Stimulated activated CD4-positive, alpha-beta T cell treated with anti-CD3 and anti-CD28 coated beads, TNF-alpha, amount 100 ng/mL, for 48 hours (primary cell): ENCODE measurements at regions not wholly inside any gene's neighbourhood (a gene's known extent, or its start where the extent isn't known, plus 50 kb on each side); places are given as distances from the start of the nearest gene placed in this dataset.

Source experiments
- DNase-seq, 3 donors: peaks; one replicate each; pipeline ENCODE4 v3.0.0-alpha.2; 2020; ENCODE audit warnings: low read depth in 3 of 3

GRCh38 chr6:169165561-169166300, 87.9 kb downstream of the THBS2 start:
- no peak for DNase-seq

- no peak for DNase-seq
These were observed 88.7 kb downstream of the THBS2 start for GRCh38 chr6:169164986-169165385.

GRCh38 chr6:169164451-169164850, 89.2 kb downstream of the THBS2 start:
- no peak for DNase-seq

DNA sequence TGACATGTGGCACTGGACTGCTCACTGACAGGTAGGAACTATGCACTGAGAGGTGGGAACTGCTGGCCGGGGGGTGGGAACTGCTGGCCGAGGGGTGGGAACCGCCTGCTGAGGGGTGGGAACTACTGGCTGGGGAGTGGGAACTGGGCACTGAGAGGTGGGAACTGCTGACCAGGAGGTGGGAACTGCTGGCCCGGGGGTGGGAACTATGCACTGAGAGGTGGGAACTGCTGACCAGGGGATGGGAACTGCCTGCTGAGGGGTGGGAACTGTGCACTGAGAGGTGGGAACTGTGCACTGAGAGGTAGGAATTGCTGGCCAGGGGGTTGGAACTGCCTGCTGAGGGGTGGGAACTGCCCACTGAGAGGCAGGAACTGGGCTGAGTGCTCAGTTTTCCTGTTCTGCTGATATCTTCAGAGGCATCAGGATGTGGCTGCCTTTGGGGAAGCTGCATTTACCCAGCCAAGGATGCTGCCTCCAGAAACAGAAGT, 90.2 kb downstream of the THBS2 start:
- DNase-seq, result no peak

DNA sequence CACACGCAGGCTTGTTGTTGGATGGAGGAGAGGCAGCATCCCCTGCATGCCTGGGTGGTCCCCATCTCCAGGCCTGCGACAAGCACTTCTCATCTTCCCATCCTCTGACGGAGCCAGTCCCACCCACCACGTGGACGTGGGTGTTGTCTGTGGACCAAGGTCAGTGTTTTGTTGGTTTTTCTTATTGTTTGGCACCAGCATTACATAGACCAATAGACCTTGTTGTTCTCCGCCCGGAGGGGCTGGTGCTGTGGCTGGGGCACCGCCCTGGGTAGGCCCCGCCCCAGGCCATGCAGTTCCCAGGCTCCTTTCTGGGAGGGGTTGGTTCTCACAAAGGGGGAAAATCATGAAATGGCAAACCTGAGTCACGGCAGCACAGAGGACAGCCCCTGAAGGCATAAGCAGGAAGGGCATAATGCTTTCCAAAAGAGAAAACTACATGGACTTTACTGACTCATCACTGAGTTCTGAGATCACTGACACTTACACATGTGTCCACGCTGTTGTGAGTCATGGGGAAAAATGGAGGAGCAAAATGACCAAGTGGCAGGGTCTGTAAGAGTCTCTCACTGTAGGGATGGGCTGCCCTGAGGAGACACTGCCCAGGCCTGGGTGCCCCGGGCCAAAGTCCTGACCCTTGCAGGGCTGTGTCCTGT, 90.8 kb downstream of the THBS2 start:
- no peak for DNase-seq

DNA sequence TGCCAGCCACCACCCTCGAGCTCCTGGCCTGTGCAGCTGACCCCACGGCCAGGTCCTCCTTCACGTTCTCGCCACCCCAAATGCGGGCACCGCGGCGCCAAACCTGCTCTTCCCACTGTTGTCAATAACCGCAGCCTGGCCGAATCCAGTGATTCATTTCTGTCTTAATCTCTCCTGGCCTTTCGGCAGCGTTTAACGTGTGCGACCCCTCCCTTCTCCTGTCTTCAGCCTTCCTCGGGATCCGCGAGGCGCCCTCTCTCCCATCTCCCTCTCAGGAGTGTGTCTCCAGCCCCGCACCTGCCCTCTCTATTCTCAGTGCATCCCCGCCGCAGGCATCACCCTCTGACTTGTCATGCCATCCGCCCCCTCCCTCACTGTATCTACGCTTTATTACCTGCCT, 91.4 kb downstream of the THBS2 start:
- DNase-seq, result no peak

GRCh38 chr6:169161572-169162167, 92.0 kb downstream of the THBS2 start:
- no peak for DNase-seq

DNA sequence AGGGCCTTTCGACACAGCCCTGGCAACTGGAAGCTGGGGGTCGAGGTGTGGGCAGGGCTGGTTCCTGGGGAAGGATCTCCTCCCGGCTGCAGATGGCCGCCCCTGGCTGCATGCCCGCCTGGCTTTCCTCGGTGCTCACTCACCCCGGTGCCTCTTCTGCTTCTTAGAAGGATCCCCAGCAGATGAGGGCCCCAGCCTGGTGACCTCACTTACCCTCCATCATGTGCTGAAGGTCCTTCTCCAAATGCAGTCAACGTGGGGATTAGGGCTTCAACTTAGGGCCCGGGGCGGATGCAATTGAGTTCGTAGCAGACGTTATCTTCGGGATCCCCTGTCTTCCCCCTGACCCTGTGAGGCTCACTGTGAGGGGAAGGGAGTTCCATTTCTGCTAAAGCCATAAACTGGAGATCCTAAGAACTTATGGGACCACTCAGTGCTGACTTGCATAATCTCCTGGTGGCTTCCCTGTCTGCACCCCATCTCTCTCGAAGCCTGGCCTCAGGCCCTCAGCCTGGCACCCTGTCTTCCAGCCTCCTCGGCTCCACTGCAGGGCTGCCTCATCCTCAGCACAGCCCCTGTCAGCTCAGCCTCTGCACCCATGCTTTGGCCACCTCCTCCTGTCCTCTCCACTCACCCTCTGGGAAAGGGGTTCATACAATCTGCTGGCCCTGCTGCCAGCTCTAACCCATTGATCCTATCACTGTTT, 92.6 kb downstream of the THBS2 start:
- DNase-seq, result no peak

GRCh38 chr6:169160091-169160854, 93.4 kb downstream of the THBS2 start:
- DNase-seq, result no peak

DNA sequence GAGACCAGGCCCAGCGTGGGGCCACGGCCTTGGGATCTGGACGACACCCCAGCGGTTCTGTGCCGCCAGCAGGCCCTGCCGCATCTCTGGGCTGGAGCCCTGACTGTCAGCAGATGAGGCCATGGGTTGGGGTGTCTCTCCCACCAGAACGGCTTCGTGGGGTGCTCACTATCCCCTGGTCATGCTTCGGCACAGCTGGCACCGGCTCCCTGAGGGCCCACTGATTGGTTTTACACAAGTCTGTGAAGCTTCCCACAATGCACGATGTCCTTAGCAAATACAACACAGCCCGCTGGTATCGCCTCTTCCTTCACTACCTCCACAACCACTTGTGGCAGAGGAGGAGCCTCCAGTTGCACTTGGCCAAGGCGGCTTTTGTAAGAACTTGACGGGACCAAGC, 94.3 kb downstream of the THBS2 start:
- DNase-seq, result no peak

DNA sequence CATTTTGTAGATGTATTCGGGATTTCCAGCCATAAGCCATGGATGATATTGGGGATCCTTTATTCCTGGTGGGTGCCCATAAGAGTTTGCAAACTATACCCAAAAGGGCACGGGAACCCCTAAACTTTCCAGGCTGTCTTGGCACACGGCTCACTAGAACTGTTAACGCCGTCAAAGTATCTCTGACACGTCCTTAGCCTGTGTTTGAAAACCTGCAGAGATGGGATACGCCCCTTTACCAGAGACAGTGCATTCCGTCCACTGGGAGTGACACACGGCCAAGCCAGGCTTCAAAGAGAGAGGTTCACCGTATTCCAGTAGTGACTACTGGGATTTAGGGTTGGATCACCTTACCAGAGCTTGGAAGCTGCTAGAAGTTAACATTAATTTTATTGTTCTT, 95.0 kb downstream of the THBS2 start:
- DNase-seq, result no peak

DNA sequence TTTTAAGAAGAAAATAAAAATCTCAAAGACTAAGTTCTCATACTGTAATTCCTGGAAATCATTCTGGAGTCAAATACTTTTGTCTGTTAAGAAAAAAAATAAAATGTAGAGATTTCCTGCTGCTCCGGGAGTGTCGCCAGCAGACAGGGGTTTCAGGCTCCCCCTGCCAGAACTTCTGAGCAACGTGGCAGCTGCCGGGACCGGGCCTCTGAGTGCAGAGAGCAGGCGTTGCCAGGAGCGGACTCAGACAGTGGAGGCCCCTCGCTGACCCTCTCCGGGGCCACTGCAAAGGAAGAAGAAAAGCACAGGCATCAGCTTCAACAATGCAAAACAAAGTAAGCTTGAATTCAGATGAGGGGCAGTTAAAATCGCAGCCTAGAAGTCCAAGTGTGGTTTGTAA, 95.5 kb downstream of the THBS2 start:
- DNase-seq, result no peak

- no peak for DNase-seq
These were observed 96.2 kb downstream of the THBS2 start for GRCh38 chr6:169157197-169158148.

DNA sequence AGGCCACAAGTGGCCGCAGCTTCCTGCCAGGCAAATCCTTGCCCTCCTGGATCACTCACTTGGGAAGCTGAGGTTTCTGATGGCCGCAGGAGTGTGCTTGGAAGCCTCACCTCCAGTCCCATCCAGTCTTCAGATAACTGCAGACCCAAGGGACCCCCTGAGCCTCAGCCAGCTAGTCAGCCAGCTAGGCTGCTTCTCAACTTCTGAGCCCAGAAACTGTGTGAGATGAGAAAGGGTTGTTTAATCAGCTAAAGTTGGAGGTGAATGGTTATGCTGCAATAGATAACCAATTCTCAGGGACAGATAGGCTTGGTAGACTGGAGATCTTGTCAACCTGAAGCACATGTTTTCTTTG, 96.9 kb downstream of the THBS2 start:
- DNase-seq, result no peak

DNA sequence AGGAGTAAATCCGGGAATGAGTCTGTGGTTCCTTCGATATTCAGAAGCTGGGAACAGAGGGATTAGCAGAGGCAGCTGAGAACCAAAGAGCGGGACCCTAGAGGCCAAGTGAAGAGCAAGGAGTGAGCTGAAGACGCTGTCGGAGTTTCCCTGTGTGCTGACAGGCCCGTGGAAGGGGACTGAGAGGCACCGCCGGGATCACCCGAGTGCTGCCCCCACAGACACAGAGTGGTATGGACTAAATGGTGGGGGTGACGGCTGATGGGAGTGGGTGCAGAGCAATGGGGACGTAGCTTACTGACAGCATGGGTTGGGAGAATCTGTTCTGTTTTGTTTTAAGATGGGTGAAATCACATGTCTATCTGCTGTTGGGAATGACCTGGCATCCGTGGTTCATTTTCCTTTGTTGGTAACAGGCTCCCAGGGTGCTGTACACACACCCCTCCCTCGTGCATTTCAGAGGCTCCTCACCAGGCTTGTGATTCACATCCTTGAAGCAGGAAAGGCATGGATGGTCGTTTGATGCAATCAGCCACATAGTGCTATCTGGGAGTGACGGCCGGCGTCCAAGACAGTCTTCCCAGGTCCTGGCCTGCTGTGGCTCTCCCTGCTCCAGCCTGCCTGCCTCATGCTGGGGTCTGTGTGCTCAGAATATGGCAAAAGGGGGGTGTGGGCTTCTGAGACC, 97.4 kb downstream of the THBS2 start:
- DNase-seq, result no peak

DNA sequence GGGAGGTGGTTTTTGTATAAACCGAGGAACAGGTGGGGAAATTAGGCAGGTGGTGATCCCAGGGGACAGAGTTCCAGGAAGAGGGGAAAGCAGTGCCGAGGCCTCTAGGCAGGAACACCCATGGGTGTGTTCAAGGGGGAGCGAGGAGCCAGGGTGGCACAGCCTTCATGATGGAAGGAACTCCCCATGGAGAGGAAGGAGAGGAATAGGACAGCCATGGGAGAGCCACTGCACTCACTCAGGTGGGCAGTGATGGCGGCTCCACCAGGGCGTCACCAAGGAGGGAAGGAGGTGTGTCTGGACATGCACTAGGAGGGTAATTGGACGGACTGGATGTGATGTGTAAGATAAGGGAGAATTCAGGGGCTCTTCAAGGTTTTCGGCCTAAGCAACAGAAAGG, 98.2 kb downstream of the THBS2 start:
- DNase-seq, result no peak

DNA sequence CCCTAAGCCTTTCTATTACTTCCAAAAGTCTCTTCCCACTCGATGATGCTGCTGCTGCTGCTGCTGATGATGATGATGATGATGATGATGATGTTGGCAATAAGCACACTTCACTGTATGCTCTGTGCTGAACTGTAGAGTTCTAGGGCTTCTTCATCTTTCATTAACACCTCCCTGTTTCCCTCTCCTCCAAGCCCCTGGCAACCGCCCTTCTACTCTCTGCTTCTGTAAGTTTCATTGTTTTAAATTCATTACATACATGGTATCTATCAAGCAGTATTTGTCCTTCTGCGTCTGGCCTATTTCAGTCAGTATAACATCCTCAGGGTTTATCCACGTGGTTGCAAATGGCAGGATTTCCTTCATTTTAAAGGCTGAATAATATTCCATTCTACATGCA, 100.2 kb downstream of the THBS2 start:
- DNase-seq, result no peak

DNA sequence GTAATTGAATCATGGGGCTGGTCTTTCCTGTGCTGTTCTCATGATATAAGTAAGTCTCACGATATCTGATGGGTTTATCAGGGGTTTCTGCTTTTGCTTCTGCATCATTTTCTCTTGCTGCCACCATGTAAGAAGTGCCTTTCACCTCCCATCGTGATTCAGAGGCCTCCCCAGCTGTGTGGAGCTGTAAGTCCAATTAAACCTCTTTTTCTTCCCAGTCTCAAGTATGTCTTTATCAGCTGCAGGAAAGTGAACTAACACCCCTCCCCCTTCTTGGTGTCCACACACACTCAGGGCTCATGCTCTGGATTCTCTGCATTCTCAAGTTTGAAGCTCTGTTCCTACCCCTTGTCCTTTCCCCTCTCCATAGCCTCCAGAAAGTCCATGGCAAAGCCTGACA, 107.1 kb downstream of the THBS2 start:
- no peak for DNase-seq

DNA sequence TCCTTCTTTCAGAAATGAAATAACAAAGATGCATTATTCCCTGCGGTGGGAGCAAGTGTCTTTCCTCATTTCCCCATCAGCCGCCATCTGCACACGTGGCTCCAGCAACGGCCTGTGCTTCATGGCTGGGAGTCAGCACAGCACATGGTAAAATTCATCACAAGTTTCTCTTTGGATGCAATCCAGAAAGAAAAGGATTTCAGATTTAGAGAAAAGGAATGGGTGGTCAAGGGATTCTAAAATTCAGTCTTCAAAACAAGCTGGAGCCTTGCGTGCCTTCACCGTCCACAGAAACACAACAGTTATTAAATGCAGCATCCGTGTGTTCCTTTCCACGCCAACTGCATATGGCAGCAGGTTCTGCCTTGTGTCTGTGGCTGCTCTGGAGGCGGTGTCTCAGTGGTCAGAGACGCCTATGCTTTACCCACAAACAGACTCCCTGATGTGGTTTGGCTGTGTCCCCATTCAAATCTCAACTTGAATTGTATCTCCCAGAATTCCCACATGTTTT, 107.6 kb downstream of the THBS2 start:
- no peak for DNase-seq

DNA sequence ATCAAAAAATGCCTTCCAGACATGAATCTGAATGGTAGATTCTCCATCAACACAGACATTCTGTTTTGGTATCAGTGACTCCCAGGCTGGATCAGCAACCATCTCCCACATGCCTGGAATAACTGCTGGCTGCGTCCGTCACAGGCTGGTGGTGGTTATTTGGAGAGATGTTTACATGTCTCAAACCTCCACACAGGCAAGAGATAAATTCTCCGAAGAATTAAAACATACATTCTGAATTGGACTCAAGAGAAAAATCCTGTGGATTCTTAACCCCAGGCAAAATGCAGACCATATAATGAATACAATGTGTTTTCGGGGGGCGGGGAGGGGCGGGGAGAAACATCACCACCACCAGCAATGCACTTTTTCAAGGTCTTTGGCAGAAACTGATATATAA, 108.2 kb downstream of the THBS2 start:
- no peak for DNase-seq
